T47D (cell line): ENCODE measurements at regions not wholly inside any gene's neighbourhood (a gene's known extent, or its start where the extent isn't known, plus 50 kb on each side); places are given as distances from the start of the nearest gene placed in this dataset.

Experiments
- DNase-seq, 2 experiments: peaks; one replicate each; pipeline versions ENCODE4 v3.0.0 to v3.0.0-alpha.2; 2011 to 2012; ENCODE audit warnings: low read depth in 1 of 2, low spot score in 1 of 2
- JUND ChIP-seq: IDR thresholded peaks from 2 replicates; pipeline ENCODE4 v1.6.1; 2012; ENCODE audit warnings: low read depth
- in situ Hi-C: cut with HindIII; loops from 2 replicates; pipeline ENCODE4 v1.10.0; 2016; ENCODE audit warnings: low sequenced_read_pairs, low pct_unique_long_range_greater_than_20kb

DNA sequence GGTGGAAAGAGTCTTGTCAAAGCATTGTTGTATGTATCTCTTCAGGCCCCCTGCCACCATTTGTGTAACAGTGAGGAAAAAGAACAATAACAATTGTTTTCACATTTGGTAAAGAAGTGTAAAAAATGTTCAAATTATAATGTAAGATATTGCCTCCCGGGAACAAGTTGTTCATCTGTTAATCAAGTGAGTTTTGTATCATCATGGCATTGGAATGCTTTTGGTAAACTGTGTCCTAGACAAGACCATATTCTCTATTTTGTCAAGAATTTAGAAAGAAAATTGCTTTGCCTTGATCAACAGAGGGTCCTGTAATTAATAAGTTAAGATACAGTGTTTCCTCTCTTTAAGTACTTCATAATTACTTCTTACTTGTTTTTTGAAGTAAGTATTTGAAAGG, 692.0 kb upstream of the NR5A2 start:
- in situ Hi-C loops, result no loop called here
- TF ChIP-seq JUND, result no peak
- DNase-seq, result no peak

DNA sequence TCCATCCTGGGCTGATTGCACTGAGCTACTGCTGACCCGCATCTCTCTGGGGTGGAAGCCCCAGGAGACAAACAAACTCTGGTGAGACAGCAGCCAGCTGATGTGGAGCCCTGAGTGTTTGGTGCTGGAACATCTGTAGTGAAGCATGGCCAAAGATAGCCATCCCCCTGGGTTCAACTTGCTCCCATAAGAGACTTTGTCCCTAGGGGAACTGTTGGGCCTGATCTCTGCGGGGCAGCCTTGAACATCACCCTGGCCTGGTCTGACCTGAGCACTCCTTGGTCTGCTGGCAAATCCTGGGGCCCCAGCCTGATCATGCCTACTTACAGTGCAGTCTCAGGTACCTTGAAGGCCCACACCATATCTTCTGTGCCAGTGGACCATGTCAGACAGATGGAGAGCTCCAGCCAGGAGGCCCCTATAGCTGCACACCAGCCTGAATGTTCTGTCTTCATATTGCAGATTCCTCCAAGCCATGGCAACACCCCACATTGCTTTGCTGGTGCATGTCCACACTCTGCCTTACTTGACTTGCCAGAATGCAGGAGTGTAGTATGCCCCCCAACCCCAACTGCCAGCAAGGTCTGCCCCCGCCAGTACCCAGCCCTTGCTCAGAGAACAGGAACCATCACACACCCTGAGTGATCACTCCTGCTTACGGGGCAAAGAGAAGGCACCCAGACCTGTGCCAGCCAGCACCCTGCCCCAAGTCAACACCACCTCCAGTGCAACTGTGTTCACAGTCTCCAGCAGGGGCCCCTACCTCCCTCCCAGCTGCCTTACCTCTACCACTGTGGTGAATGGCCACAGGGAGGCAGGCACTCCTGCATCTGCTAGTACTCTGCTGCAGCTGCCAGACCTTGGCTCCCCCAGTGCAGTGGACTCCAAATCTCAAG, 690.5 kb upstream of the NR5A2 start:
- no peak for DNase-seq
- in situ Hi-C loops, result no loop called here
- no peak for TF ChIP-seq JUND

DNA sequence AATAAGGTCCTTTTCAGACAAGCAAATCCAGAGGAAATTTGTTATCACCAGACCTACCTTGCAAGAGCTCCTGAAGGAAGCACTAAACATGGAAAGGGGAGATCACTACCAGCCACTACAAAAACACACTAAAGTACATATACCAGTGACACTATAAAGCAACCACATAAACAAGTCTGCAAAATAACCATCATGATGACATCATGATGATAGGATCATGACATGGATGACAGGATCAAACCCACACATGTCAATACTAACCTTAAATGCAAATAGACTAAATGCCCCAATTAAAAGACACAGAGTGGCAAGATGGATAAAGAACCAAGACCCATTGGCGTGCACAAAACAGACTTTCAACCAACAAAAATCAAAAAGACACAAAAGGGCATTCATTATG, 688.8 kb upstream of the NR5A2 start:
- no peak for DNase-seq
- in situ Hi-C loops, result no loop called here
- no peak for TF ChIP-seq JUND

DNA sequence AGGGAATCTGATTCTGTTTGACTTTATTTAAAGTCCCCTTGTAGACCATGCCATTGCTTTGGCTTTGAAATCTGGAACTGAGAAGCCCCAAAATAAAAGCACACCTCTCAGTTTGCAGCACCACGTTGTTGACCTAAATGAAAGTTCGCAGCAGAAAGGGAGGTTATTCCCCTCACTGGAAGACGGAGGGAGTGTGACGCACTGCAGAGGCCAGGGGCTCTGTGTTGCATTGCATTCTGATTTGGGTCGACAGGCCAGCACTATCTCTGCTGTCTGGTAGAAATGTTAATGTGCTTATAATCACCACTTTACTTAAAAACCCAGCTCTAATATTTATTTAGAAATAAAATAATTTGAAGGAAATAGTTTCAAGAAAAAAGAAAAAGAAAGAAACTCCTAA, 675.2 kb upstream of the NR5A2 start:
- in situ Hi-C loops, result no loop called here
- DNase-seq, result no peak
- TF ChIP-seq JUND, result no peak

- in situ Hi-C loops, result no loop called here
- no peak for DNase-seq
- TF ChIP-seq JUND, result no peak
These were observed 673.6 kb upstream of the NR5A2 start for GRCh38 chr1:199353906-199354305.

DNA sequence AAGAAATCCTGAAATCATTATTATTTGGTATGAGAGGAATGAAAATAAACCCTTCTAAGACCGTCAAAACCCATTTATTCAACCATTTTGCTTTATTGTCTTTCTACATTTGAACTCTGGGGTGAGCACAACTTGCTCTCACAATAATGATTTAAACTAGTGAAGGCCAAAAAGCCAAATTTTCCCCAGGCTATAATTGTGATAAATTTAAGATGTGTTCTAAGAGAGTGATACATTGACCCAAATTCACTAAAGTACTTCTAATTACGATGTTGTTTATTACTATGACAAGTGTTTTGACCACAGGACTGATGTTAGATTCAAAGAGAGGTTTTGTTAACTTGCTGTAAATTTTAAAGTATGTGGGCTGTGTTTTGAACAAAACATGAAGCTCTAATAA, 670.9 kb upstream of the NR5A2 start:
- DNase-seq, result no peak
- no peak for TF ChIP-seq JUND
- in situ Hi-C loops, result no loop called here

- in situ Hi-C loops, result no loop called here
- no peak for DNase-seq
- TF ChIP-seq JUND, result no peak
These were observed 669.9 kb upstream of the NR5A2 start for GRCh38 chr1:199357599-199357998.

DNA sequence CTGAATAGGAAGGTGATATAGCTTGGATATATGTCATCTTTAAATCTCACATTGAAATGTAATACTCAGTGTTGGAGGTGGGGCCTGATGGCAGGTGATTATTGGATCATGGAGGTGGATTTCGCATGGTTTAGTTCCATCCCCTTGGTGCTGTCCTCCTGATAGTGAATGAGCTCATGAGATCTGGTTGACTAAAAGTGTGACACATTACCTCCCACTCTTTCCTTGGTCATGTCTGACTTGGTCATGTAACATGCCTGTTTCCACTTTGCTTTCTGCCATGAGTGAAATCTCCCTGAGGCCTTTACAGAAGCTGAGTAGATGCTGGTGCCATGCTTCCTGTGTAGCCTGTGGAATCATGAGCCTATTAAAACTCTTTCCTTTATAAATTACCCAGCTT, 664.5 kb upstream of the NR5A2 start:
- in situ Hi-C loops, result no loop called here
- no peak for TF ChIP-seq JUND
- no peak for DNase-seq

DNA sequence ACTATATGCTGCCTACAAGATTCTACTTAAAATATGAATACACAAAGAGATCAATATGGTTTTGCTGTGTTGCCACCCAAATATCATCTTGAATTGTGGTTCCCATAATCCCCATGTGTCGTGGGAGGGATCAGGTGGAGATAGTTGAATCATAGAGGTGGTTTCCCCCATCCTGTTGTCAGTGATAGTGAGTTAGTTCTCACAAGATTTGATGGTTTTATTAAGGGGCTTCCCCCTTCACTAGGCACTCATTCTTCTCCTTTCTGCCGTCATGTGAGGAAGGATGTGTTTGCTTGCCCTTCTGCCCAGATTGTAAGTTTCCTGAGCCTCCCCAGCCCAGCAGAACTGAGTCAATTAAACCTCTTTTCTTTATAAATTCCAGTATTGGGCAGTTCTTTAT, 654.4 kb upstream of the NR5A2 start:
- in situ Hi-C loops, result no loop called here
- TF ChIP-seq JUND, result no peak
- DNase-seq, result no peak

- TF ChIP-seq JUND, result no peak
- in situ Hi-C loops, result no loop called here
- DNase-seq, result no peak
These were observed 650.3 kb upstream of the NR5A2 start for GRCh38 chr1:199377211-199377610.

DNA sequence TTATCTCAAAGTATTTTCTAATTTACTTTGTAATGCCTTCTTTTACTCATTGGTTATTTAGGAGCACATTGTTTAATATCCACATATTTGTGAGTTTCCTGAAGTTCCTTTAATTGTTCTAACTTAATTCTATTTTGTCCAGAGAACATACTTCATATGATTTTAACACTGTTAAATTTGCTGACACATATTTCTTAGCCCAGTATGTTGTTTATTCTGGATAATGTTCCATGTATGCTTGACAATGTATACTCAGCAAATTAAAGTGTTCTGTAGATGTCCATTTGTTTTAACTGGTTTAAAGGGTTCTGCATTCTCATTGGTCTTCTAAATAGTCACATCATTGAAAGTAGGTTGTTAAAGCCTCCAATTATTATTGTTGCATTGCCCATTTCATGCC, 643.7 kb upstream of the NR5A2 start:
- TF ChIP-seq JUND, result no peak
- DNase-seq, result no peak
- in situ Hi-C loops, result no loop called here

DNA sequence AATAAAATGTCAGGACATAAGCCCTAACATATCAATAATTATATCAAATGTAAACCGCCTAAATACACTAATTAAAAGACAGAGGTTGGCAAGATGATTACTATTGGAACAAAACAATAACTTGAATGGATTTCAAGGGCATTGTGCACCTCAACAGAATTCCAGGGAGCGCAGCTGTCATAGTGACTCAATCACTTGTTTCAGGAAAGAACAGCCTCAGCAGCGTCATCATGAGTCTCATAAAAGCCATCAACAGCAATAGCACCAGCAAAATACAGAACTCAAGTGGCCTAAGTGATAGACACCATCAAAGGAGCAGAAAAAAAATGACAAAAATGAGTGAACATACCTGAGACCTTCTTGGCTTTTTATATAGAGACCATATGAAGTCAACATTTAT, 632.7 kb upstream of the NR5A2 start:
- in situ Hi-C loops, result no loop called here
- TF ChIP-seq JUND, result no peak
- DNase-seq, result no peak

DNA sequence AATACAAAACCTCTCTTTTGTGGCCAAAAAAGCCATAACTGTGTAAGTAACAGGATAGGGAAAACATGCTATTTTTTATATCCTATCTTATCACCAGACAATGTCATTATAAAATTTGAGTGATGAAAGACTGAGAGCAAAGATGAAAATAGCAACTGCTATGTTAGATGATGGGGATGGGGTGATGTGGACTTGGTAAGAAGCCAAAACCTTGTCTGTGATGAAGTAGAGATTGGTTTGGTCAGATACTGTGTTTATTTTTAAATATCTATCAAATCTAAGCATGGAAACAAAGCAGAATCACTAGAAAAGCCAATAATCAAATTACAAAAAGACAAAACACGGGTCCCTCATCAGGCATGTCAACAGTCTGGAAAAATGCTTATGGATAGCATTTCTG, 631.1 kb upstream of the NR5A2 start:
- no peak for DNase-seq
- in situ Hi-C loops, result no loop called here
- TF ChIP-seq JUND, result no peak
